Activated CD8-positive, alpha-beta memory T cell treated with anti-CD3 and anti-CD28 coated beads for 36 hours (primary cell): ENCODE measurements at regions not wholly inside any gene's neighbourhood (a gene's known extent, or its start where the extent isn't known, plus 50 kb on each side); places are given as distances from the start of the nearest gene placed in this dataset.

Experiments used
- CTCF ChIA-PET: fragments of 350-600 bp; sonication (Branson Sonifier 250); formaldehyde crosslinking; loops from one replicate; lab custom pipeline; 2021; ENCODE audit warnings: antibody characterized with exemption; lab: Charles Lee
- POLR2A ChIA-PET: fragments of 350-600 bp; sonication (Branson Sonifier 250); formaldehyde crosslinking; loops from one replicate; lab custom pipeline; 2021; ENCODE audit warnings: antibody characterized with exemption; lab: Charles Lee

GRCh38 chr3:107973961-107974360, 116.9 kb downstream of the CD47 start:
- ChIA-PET POLR2A (no interaction called here), CTCF (no interaction called here)

- ChIA-PET CTCF (no interaction called here), POLR2A (no interaction called here)
Observed at GRCh38 chr3:107973152-107973551, 117.7 kb downstream of the CD47 start.

DNA sequence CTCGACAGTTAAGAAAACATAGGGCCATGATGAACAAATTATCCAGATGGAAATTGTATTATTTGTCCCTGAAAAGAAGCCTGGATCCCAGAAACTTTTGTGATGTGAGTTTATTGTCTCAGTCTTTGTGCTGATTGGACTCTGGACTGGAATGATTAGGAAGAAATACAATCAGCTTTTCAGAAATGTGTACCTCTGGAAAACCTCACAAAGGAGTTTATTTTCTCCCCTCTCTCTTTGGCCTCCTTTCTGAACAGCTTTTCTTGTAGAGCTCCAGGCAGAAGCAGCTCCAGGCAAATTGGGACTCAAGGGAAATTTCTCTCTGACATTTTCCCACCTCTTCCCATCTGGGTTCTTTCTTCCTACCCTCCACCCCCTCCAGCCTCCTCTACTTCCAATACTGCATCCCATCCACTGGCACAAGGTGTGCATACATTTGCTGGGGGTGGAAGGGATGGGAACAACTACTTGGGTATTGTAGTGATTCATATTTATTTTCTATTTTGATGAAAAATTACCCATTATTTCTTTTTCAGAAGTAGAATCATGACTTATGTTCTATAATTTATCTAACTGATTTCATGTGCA, 119.7 kb downstream of the CD47 start:
- POLR2A ChIA-PET, result no interaction called here
- CTCF ChIA-PET, result no interaction called here

DNA sequence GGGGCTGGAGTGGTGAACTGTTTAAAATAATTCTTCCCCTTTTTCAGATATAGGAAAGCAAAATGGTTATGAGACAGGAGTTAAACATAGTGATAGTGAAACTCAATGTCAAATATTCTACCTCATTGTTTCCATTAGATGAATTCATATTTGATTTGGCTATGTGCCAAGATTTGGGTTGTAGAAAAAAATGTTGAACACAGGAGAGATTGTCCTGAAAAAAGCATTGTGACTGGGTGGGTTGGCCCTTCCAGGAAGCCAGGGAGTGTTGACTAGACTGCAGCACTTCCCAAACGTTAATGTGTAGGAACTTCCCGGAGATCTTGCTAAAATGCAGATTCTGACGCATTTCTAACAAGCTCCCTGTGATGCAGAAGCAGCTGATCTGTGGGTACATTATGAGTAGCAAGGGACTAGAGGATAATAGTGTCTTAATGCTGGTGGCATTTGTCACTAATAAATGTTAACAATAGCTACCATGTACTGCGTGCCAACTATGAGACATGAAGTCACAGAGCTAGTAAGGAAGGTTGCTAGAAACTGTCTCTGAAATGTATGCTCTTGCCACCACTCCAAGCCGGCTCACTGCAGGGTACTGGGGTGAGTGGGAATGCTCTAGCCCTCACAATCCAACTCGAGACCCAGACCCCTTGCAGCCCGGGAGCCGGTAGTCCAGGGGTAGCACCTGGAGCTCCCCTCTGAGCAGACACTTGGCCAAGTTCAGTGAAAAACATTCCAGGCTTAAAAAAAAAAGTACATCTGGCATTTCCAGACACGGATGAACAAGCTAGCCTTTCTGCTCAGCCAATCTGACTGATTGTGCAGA, 120.6 kb downstream of the CD47 start:
- CTCF ChIA-PET, result no interaction called here
- POLR2A ChIA-PET, result no interaction called here

GRCh38 chr3:107969525-107969924, 121.3 kb downstream of the CD47 start:
- ChIA-PET POLR2A (no interaction called here), CTCF (no interaction called here)

GRCh38 chr3:107966276-107966675, 124.6 kb downstream of the CD47 start:
- ChIA-PET CTCF (no interaction called here), POLR2A (no interaction called here)

- CTCF ChIA-PET, result interaction anchor here (1.1 kb wide), 1 partner anchor 37 kb away, joined by 3 read pairs; no protein-coding TSS in a partner anchor
- POLR2A ChIA-PET, result no interaction called here
Observed at GRCh38 chr3:107965136-107965655, 125.6 kb downstream of the CD47 start.

GRCh38 chr3:107963581-107963980, 127.2 kb downstream of the CD47 start:
- ChIA-PET POLR2A (no interaction called here), CTCF (no interaction called here)

- CTCF ChIA-PET, result no interaction called here
- POLR2A ChIA-PET, result no interaction called here
Observed at GRCh38 chr3:107962946-107963345, 127.9 kb downstream of the CD47 start.

- ChIA-PET POLR2A (no interaction called here), CTCF (interaction anchor here (0.9 kb wide), 1 partner anchor 34 kb away, joined by 3 read pairs; no protein-coding TSS in a partner anchor)
Observed at GRCh38 chr3:107962037-107962436, 128.8 kb downstream of the CD47 start.

DNA sequence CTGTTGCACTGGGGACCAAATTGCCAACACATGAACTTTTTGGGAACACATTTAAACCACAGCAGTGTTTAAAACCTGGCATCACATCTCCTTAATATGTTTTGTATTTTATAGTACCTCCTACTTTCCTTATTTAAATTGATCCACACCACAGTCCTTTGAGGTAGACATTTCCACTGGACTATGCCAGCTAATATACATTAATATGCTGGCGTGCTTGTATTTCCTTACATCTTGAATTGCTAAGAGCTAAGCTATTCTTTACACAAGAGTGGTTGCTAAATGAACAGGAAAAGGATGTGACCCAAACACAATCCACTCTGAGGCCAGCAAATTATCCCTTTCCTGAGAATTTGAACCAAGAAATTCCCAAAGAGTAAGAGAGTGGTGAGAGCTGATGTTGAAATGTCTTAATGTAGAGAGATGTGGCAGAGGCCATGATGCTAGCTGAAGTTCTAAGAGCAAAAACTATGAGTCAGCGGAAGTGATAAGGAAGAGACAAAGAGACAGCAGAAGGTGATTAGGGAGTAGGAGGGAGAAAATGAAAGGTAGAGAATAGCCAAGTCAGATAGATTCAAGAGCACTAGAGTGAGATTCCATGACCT, 131.2 kb downstream of the CD47 start:
- POLR2A ChIA-PET, result no interaction called here
- CTCF ChIA-PET, result no interaction called here

GRCh38 chr3:107958146-107958545, 132.7 kb downstream of the CD47 start:
- CTCF ChIA-PET, result interaction anchor here (1.3 kb wide), 1 partner anchor 30 kb away, joined by 3 read pairs; no protein-coding TSS in a partner anchor
- POLR2A ChIA-PET, result interaction anchor here (0.7 kb wide), 1 partner anchor 631 kb away, joined by 3 read pairs; the partner anchor contains the start of genes CIP2A and DZIP3

DNA sequence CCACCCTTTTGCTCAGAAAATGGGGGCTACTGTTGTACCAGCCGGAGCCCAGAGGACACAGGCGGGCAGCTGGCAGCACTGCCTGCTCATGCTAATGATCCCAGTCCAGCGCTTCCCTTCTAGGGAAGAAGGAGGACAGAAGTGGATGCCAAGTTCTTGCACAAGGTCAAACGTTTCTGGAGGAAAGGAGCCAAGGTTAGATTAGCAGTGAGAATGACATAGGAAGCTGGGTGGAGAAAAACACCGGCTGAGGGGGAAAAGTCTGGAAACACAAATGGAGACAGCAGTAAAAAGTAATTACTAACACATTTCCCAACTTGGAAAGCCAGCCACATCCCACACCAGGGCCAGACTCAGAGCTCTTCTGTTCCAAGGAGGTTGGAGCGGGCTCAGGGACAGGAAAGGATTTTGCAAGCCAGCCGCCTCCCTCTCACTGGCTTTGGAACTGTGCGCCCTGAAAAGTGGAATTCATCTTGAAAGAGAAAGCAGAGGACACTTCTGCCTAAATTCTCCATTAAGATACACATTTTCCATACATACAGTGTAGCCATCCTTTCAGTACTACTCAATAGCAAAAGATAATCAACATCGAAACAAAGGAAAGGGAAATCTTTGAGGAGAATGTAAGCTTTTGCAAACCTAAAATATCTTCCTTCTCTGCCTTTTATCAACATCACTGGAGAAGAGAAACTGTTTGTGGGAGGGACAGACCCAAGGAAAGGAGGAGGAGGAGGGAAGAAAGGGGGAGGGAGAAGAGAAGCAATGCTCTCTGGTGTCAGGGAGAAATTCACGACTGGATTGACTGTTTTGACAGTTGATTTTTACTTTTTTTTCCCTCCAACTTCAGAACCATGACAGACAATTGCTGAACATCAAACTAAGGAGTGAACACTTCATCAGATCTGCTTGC, 133.6 kb downstream of the CD47 start:
- ChIA-PET POLR2A (no interaction called here), CTCF (no interaction called here)

GRCh38 chr3:107954845-107955244, 136.0 kb downstream of the CD47 start:
- CTCF ChIA-PET, result no interaction called here
- POLR2A ChIA-PET, result no interaction called here

- ChIA-PET CTCF (no interaction called here), POLR2A (interaction anchor here (0.6 to 0.7 kb wide), 2 partner anchors 11 to 226 kb away, joined by 4 to 6 read pairs; no protein-coding TSS in a partner anchor)
Observed at GRCh38 chr3:107953722-107954121, 137.1 kb downstream of the CD47 start.

GRCh38 chr3:107951126-107951525, 139.7 kb downstream of the CD47 start:
- ChIA-PET POLR2A (no interaction called here), CTCF (interaction anchor here (0.6 kb wide), 2 partner anchors 73 to 162 kb away, joined by 3 read pairs; no protein-coding TSS in a partner anchor)

DNA sequence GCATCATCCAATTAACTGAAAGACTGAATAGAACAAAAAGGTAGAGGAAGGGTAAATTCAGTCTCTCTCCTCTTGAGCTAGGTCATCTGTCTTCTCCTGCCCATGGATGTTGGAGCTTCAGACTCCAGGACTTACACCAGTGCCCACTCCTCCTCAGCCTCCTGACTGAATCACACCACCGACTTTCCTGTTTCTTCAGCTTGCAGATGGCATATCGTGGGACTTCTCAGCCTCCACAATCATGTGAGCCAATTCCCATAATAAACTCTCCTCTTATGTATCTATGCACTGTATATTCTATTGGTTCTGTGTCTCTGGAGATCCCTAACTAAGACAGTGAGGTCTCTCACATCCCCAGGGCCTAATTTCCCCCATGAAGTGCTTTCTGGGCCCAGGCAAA, 140.4 kb downstream of the CD47 start:
- POLR2A ChIA-PET, result no interaction called here
- CTCF ChIA-PET, result interaction anchor here (0.6 kb wide), 1 partner anchor 161 kb away, joined by 3 read pairs; no protein-coding TSS in a partner anchor

DNA sequence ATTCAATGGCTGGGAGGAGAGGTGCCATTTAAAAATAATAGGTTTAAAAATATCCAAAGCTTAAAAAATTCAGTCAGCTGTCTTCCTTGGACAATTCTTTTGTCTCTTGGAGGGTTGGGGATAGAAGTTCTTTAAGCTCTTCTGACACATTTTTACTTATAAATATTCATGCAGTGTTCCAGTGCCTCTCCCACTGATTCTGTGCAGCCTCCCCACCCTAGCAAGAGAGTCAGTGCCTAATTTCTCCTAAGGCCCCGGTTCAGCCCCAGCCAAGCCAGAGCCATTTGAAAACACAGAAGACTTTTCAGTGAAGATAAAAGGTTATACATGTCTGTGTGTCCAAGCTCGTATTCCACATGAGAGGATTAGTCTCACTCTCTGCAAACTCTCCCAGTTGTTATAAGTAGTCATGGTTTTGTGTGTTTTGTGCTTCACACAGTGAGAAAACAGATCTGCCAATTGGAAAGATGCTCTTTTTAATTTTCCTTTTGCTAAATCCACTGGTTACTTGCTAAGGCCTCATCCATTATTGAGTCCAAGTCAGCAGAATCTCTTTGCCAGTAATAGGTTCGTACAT, 141.3 kb downstream of the CD47 start:
- ChIA-PET POLR2A (no interaction called here), CTCF (no interaction called here)

GRCh38 chr3:107947203-107947602, 143.6 kb downstream of the CD47 start:
- CTCF ChIA-PET, result interaction anchor here (1.2 kb wide), 1 partner anchor 12 kb away, joined by 3 read pairs; no protein-coding TSS in a partner anchor
- POLR2A ChIA-PET, result no interaction called here
